ENCODE measurements at regions not wholly inside any gene's neighbourhood (a gene's known extent, or its start where the extent isn't known, plus 50 kb on each side); places are given as distances from the start of the nearest gene placed in this dataset.

- TF ChIP-seq, protein P1, sequence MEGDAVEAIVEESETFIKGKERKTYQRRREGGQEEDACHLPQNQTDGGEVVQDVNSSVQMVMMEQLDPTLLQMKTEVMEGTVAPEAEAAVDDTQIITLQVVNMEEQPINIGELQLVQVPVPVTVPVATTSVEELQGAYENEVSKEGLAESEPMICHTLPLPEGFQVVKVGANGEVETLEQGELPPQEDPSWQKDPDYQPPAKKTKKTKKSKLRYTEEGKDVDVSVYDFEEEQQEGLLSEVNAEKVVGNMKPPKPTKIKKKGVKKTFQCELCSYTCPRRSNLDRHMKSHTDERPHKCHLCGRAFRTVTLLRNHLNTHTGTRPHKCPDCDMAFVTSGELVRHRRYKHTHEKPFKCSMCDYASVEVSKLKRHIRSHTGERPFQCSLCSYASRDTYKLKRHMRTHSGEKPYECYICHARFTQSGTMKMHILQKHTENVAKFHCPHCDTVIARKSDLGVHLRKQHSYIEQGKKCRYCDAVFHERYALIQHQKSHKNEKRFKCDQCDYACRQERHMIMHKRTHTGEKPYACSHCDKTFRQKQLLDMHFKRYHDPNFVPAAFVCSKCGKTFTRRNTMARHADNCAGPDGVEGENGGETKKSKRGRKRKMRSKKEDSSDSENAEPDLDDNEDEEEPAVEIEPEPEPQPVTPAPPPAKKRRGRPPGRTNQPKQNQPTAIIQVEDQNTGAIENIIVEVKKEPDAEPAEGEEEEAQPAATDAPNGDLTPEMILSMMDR (IDR thresholded peaks at IDR 0.05) = no peak
- TF ChIP-seq POLR2A (IDR thresholded peaks at IDR 0.05) = no peak
- no peak for TF ChIP-seq POLR2AphosphoS5 (IDR thresholded peaks at IDR 0.05)
Measured at GRCh38 chr10:44193166-44193565, 191.7 kb downstream of the CXCL12 start.
